Endothelial cell of umbilical vein (primary cell): ENCODE measurements at regions not wholly inside any gene's neighbourhood (a gene's known extent, or its start where the extent isn't known, plus 50 kb on each side); places are given as distances from the start of the nearest gene placed in this dataset.

ENCODE experiments used
- CTCF ChIP-seq, 2 donors: IDR thresholded peaks; 1 replicate in 1 of 2; 2 replicates in 1 of 2; pipeline ENCODE4 v1.5.1; 2011; ENCODE audit warnings: low read length in 2 of 2, mild to moderate bottlenecking in 2 of 2, moderate library complexity in 2 of 2, control low read depth in 1 of 2, inconsistent platforms in 1 of 2, low read depth in 1 of 2; ENCODE audit not compliant: insufficient read depth in 1 of 2; ENCODE audit errors: extremely low read depth in 1 of 2
- EZH2 ChIP-seq: IDR thresholded peaks from 2 replicates; pipeline ENCODE4 v1.6.1; 2012; ENCODE audit warnings: borderline replicate concordance, low read depth, mild to moderate bottlenecking, moderate library complexity, low read length, inconsistent platforms; ENCODE audit not compliant: severe bottlenecking
- FOS ChIP-seq: IDR thresholded peaks from 2 replicates; pipeline ENCODE4 v1.6.1; 2011; ENCODE audit warnings: mild to moderate bottlenecking, low read length, moderate library complexity, borderline replicate concordance; ENCODE audit not compliant: insufficient read depth
- GATA2 ChIP-seq: IDR thresholded peaks from 2 replicates; pipeline ENCODE4 v1.7.0; 2011; ENCODE audit warnings: low read depth, mild to moderate bottlenecking, moderate library complexity, mixed read lengths, low read length; ENCODE audit not compliant: insufficient read length, insufficient read depth
- JUN ChIP-seq: IDR thresholded peaks from 2 replicates; pipeline ENCODE4 v1.6.1; 2011; ENCODE audit warnings: borderline replicate concordance, low read depth; ENCODE audit not compliant: insufficient read length, insufficient read depth
- MAX ChIP-seq: IDR thresholded peaks from 2 replicates; pipeline ENCODE4 v1.6.1; 2011; ENCODE audit not compliant: insufficient read depth, insufficient read length
- MYC ChIP-seq: IDR thresholded peaks from one replicate; pipeline ENCODE4 v1.6.1; 2011; ENCODE audit warnings: mild to moderate bottlenecking, low read depth, low read length
- POLR2A ChIP-seq: IDR thresholded peaks from 2 replicates; pipeline ENCODE4 v1.6.1; 2012; ENCODE audit warnings: low read depth, mild to moderate bottlenecking, control low read depth, low read length
- POLR2AphosphoS5 ChIP-seq: IDR thresholded peaks from 2 replicates; pipeline ENCODE4 v1.6.1; 2012; ENCODE audit warnings: low read depth, mild to moderate bottlenecking, control low read depth, low read length, moderate library complexity; ENCODE audit not compliant: insufficient read depth

- TF ChIP-seq CTCF (IDR thresholded peaks at IDR 0.05; ENCODE audit: extremely low read depth in 1 of 2, insufficient read depth in 1 of 2, low read depth in 1 of 2, low read length in 2 of 2) (peak; percentile 48 to 59), EZH2 (no peak), MAX (no peak), POLR2A (no peak), JUN (no peak), POLR2AphosphoS5 (no peak), FOS (no peak), MYC (no peak), GATA2 (no peak)
These were observed 110.1 kb upstream of the TMEM132D start for GRCh38 chr12:130013771-130014484.
